Right kidney (tissue), 1 donor: ENCODE measurements at regions not wholly inside any gene's neighbourhood (a gene's known extent, or its start where the extent isn't known, plus 50 kb on each side); places are given as distances from the start of the nearest gene placed in this dataset.
A peak's percentile ranks its signal among the peaks of the same experiment; 100 is the strongest.
"Not testable (repeated sequence)": the region's sequence is repeated elsewhere in the genome, so short reads cannot be mapped to it uniquely, and the experiment has no call there.

Experiments used
- DNase-seq: peaks from one replicate; pipeline ENCODE4 v3.0.0-alpha.2; 2016

GRCh38 chr5:115469904-115470516 is 74.6 kb downstream of the FEM1C start:
- DNase-seq = no peak

DNA sequence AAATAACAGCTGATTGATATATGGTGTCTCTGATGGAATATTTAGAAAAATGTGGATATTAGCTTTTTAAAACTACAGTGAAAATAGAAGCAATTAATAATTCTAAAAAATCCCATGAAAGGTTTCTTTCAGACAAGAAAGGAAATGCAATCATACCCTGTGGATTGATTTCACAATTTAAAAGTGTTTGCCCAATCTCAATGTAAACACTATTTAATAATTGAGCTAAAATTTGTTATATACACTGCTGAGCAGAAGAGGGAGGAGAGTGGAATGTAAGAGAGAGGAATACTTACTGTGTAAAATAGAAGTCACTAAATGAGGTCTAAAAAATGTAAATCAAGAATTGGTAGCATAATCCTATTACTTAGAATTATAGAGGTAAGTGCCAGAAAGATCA is 76.9 kb downstream of the FEM1C start:
- no peak for DNase-seq

GRCh38 chr5:115465431-115465830 is 79.1 kb downstream of the FEM1C start:
- no peak for DNase-seq

- no peak for DNase-seq
These were observed 80.6 kb downstream of the FEM1C start for GRCh38 chr5:115463983-115464382.

GRCh38 chr5:115461506-115462290 is 82.9 kb downstream of the FEM1C start:
- no peak for DNase-seq

GRCh38 chr5:115461093-115461492 is 83.5 kb downstream of the FEM1C start:
- DNase-seq = no peak

DNA sequence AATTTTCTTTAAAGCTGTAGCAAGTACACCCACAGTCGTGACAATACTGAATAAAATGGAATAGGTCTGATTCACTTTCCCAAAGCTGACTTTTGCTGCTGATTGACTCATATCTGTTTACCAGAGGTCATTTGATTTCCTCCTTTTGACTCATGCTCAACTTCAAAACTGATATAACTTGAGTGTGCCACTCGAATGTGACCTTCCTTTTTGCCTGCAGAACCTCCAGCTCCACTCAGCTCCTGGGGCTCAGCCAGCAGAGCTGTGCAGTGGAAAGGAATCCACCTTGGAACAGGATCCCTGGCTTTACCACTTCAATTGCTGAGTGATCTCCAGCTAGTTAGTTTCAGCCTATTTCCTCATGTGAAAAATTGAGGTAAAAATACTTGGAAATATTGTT is 84.1 kb downstream of the FEM1C start:
- no peak for DNase-seq

- no peak for DNase-seq
These were observed 84.7 kb downstream of the FEM1C start for GRCh38 chr5:115459855-115460341.

- no peak for DNase-seq
These were observed 86.2 kb downstream of the FEM1C start for GRCh38 chr5:115458416-115458815.

- peak; percentile 50 for DNase-seq
These were observed 86.6 kb downstream of the FEM1C start for GRCh38 chr5:115458003-115458409.

GRCh38 chr5:115457571-115457970 is 87.0 kb downstream of the FEM1C start:
- peak; percentile 39 for DNase-seq

GRCh38 chr5:115456539-115457040 is 88.0 kb downstream of the FEM1C start:
- no peak for DNase-seq

GRCh38 chr5:115456056-115456455 is 88.5 kb downstream of the FEM1C start:
- no peak for DNase-seq

DNA sequence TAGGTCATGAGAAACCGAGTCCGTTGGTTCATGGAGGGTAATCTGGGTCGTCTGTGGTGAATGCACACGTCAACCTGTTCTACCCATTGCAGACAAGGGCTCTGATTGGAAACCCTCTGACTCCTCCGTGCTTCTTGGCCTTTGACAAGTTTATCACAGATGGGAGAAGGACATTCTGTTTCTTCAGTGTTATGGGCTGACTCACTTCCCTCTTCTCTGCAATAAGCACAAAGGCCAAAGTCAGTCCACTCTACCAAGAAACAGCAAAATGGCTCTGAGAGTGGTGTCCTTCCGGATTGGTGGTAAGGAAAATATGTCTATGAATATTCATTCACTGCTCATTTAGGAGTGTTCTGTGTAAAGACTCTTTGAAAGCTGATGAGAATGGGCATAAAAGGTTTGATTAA is 89.3 kb downstream of the FEM1C start:
- DNase-seq = no peak

GRCh38 chr5:115453391-115454095 is 91.0 kb downstream of the FEM1C start:
- DNase-seq = no peak

GRCh38 chr5:115452536-115453235 is 91.9 kb downstream of the FEM1C start:
- DNase-seq = no peak

DNA sequence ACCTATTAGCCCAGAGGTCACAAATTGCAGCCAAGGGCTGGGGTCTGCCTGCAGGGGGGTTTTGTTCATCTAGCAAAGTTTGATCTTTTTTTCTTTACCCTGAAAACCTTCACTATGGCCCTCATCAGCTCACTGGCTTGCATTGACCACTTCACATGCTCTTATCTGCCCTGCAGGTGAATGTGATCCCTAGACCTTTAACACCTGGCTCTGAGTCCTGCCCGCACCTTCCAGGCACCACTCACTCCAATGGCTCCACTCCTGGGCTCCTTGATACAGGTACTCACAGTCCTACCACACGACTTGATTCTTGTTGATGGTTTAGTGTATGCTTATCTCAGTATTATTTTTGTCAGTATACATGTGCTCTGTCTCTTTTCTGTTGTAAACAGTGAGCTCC is 92.5 kb downstream of the FEM1C start:
- DNase-seq = no peak

GRCh38 chr5:115450741-115451140 is 93.8 kb downstream of the FEM1C start:
- no peak for DNase-seq

DNA sequence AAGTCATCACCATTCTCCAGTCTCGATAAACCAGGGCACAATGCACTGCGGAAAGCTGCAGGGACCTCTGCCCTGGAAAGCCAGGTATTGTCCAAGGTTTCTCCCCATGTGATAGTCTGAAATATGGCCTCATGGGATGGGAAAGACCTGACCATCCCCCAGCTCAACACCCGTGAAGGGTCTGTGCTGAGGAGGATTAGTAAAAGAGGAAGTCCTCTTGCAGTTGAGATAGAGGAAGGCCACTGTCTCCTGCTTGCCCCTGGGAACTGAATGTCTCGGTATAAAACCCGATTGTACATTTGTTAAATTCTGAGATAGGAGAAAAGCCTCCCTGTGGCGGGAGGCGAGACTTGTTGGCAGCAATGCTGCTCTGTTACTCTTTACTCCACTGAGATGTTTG is 95.9 kb downstream of the FEM1C start:
- DNase-seq = not testable (repeated sequence)

- DNase-seq = no peak
These were observed 103.7 kb downstream of the FEM1C start for GRCh38 chr5:115440782-115441451.

- DNase-seq = no peak
These were observed 104.9 kb downstream of the FEM1C start for GRCh38 chr5:115439639-115440038.

DNA sequence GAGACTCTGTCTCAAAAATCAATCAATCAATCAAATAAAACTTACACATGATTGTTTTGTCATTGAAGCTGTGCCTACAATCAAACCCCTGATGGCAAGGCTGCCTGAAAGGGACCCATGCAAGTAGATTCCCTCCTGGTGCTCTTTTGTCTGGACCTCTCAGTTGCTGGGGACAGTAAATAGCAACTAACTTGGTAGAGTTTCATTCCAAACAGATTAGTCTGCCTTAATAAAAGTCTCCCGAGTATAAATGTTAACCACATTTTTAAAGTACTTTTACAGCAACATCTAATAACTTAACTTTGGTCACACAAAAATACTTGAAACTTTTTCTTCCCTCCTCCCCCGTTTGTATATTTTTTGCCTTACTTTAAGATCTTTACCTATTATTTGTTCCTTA is 105.5 kb downstream of the FEM1C start:
- DNase-seq = no peak
